OCI-LY1 (cell line): ENCODE measurements at regions not wholly inside any gene's neighbourhood (a gene's known extent, or its start where the extent isn't known, plus 50 kb on each side); places are given as distances from the start of the nearest gene placed in this dataset.

Experiments
- CTCF ChIP-seq: fragments of 200-600 bp; sonication (generic), shearing (Covaris generic); IDR thresholded peaks from 2 replicates; pipeline ENCODE4 v1.5.1; 2017; ENCODE audit warnings: mild to moderate bottlenecking, antibody characterized with exemption, low read length, moderate library complexity, mixed read lengths
- EZH2 ChIP-seq: fragments of 200-600 bp; sonication (generic), shearing (Covaris generic); IDR thresholded peaks from 2 replicates; pipeline ENCODE4 v1.8.0; 2017; ENCODE audit warnings: borderline replicate concordance, mixed run types, mild to moderate bottlenecking, antibody characterized with exemption, low read length, moderate library complexity, mixed read lengths

- TF ChIP-seq CTCF: no peak
- TF ChIP-seq EZH2: no peak
These were observed 204.6 kb upstream of the IL12A start for GRCh38 chr3:159783780-159784742.
